Activated naive CD4-positive, alpha-beta T cell treated with anti-CD3 and anti-CD28 coated beads for 36 hours (primary cell): ENCODE measurements at regions not wholly inside any gene's neighbourhood (a gene's known extent, or its start where the extent isn't known, plus 50 kb on each side); places are given as distances from the start of the nearest gene placed in this dataset.
"Not testable (repeated sequence)": the region's sequence is repeated elsewhere in the genome, so short reads cannot be mapped to it uniquely, and the experiment has no call there.

Experiments used
- CTCF ChIA-PET: fragments of 350-600 bp; sonication (Branson Sonifier 250); formaldehyde crosslinking; loops from one replicate; lab custom pipeline; 2021; ENCODE audit warnings: antibody characterized with exemption; lab: Charles Lee
- DNase-seq: peaks from one replicate; pipeline ENCODE4 v3.0.0-alpha.2; 2020
- H3K27ac Mint-ChIP-seq: one replicate; pipeline ENCODE4 v1.8.0; 2021; ENCODE audit warnings: mild to moderate bottlenecking, mixed read lengths
- H3K27me3 Mint-ChIP-seq: one replicate; pipeline ENCODE4 v1.8.0; 2021; ENCODE audit warnings: low read depth, mixed read lengths
- H3K36me3 Mint-ChIP-seq: one replicate; pipeline ENCODE4 v1.8.0; 2021; ENCODE audit warnings: low read depth, mixed read lengths
- H3K4me1 Mint-ChIP-seq: one replicate; pipeline ENCODE4 v1.8.0; 2021; ENCODE audit warnings: low read depth, mixed read lengths
- H3K4me3 Mint-ChIP-seq: one replicate; pipeline ENCODE4 v1.8.0; 2021; ENCODE audit warnings: mild to moderate bottlenecking, moderate library complexity, mixed read lengths
- H3K9me3 Mint-ChIP-seq: one replicate; pipeline ENCODE4 v1.8.0; 2021; ENCODE audit warnings: mixed read lengths
- intact Hi-C: fragments of 100-400 bp; cut with micrococcal nuclease; formaldehyde crosslinking; loops from one replicate; pipeline ENCODE4 v1.15.1; 2023

DNA sequence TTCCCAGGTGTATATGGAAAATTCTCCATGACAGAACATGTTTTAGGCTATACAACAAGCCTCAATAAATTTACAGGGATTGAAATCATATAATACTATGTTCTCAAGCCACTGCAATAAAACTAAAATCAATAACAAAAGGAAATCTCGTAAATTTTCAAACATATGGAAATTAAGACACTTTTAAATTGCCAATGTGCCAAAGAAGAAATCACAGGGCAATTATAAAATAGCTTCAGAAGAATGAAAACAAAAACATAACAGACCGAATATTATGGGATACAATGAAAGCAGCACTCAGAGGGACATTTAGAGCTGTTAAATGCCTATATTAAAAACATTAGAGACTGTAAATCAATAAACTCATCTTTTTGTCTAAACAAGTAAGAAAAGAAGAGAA, 555.7 kb upstream of the B3GAT1 start:
- peaks cover 37% of the 10 kb centered on the region for H3K27me3 Mint-ChIP-seq

DNA sequence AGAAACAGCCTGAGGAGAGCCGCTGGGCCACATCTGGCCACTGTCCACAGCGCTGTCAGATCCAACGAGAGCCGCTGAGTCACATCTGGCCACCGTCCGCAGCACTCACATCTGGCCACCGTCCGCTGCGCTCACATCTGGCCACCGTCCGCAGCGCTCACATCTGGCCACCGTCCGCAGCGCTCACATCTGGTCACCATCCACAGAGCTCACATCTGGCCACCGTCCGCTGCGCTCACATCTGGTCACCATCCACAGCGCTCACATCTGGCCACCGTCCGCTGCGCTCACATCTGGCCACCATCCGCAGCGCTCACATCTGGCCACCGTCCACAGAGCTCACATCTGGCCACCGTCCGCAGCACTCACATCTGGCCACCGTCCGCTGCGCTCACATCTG, 549.3 kb upstream of the B3GAT1 start:
- H3K4me1 Mint-ChIP-seq, H3K4me3 Mint-ChIP-seq, DNase-seq, H3K27ac Mint-ChIP-seq, CTCF ChIA-PET, H3K27me3 Mint-ChIP-seq, H3K9me3 Mint-ChIP-seq, intact Hi-C loops, H3K36me3 Mint-ChIP-seq: not testable (repeated sequence)

More for the DNA sequence above, 555.7 kb upstream of the B3GAT1 start:
- Mint-ChIP-seq H3K9me3 (peaks cover 1% of the 10 kb centered on the region), H3K4me3 (no peak overlapping the region), H3K36me3 (no peaks in the 10 kb centered on the region), H3K4me1 (no peaks in the 10 kb centered on the region), H3K27ac (no peak overlapping the region)
- no peak for DNase-seq
- CTCF ChIA-PET, result no interaction called here
- intact Hi-C loops, result no loop called here

- H3K36me3 Mint-ChIP-seq, result no peaks in the 10 kb centered on the region
- H3K4me1 Mint-ChIP-seq, result no peaks in the 10 kb centered on the region
- H3K9me3 Mint-ChIP-seq, result no peaks in the 10 kb centered on the region
- no peak for DNase-seq
- peaks cover 9% of the 10 kb centered on the region for H3K27me3 Mint-ChIP-seq
- CTCF ChIA-PET, result interaction anchor here (1.7 kb wide), 1 partner anchor 90 kb away, joined by 5 read pairs; no protein-coding TSS in a partner anchor
- intact Hi-C loops, result no loop called here
- no peak overlapping the region for H3K4me3 Mint-ChIP-seq
- no peak overlapping the region for H3K27ac Mint-ChIP-seq
These were observed 546.8 kb upstream of the B3GAT1 start for GRCh38 chr11:134958870-134959269.

- H3K27me3 Mint-ChIP-seq, result peaks cover 8% of the 10 kb centered on the region
These were observed 546.2 kb upstream of the B3GAT1 start for GRCh38 chr11:134958336-134958640.

DNA sequence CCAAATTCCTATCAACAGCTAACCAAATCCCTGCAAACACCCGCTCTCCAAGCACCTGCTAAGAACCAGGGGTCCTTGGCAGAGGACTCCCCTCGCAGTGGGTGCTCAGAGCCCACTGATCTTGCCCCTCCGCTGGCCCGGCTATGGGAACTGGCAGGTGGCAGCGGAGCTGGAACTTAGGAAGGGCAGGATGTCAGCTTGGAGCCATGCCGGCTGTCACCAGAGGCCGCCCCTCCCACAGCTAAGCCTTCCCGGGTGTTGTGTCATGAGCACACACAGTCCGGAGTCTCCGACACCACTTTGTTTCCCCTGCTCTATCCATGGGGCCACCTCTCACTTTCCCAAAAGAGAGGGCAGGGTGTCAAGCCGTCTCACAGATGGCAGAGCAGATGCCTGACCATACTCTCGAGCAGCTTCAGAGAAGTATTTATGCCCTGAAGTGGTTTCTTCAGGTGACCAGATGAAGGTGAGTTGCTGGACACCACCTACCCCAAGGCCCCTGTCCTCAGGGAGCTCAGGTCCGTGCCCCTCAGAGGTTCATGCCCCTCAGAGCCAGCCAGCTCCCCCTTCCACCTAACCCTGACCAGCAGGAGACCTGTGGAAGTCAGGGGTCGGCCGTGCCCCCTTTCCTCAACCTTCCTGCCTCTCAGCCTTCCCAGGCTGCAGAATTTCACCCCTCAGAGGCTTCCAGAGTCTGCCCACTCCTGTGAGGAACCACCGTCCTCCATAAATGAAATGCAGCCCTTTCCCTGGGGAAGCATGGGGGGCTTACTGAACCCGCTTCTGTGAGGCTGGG, 545.7 kb upstream of the B3GAT1 start:
- no peaks in the 10 kb centered on the region for H3K9me3 Mint-ChIP-seq
- CTCF ChIA-PET, result interaction anchor here (0.6 to 1.7 kb wide), 2 partner anchors 22 to 89 kb away, joined by 3 to 5 read pairs; no protein-coding TSS in a partner anchor
- no peak overlapping the region for H3K27ac Mint-ChIP-seq

More at GRCh38 chr11:134958336-134958640, 546.2 kb upstream of the B3GAT1 start:
- no peaks in the 10 kb centered on the region for H3K4me1 Mint-ChIP-seq
- CTCF ChIA-PET, result interaction anchor here (0.6 to 1.7 kb wide), 2 partner anchors 23 to 90 kb away, joined by 3 to 5 read pairs; no protein-coding TSS in a partner anchor
- no peaks in the 10 kb centered on the region for H3K9me3 Mint-ChIP-seq
- intact Hi-C loops, result no loop called here
- no peak overlapping the region for H3K27ac Mint-ChIP-seq
- DNase-seq, result no peak
- no peaks in the 10 kb centered on the region for H3K36me3 Mint-ChIP-seq
- H3K4me3 Mint-ChIP-seq, result no peak overlapping the region

DNA sequence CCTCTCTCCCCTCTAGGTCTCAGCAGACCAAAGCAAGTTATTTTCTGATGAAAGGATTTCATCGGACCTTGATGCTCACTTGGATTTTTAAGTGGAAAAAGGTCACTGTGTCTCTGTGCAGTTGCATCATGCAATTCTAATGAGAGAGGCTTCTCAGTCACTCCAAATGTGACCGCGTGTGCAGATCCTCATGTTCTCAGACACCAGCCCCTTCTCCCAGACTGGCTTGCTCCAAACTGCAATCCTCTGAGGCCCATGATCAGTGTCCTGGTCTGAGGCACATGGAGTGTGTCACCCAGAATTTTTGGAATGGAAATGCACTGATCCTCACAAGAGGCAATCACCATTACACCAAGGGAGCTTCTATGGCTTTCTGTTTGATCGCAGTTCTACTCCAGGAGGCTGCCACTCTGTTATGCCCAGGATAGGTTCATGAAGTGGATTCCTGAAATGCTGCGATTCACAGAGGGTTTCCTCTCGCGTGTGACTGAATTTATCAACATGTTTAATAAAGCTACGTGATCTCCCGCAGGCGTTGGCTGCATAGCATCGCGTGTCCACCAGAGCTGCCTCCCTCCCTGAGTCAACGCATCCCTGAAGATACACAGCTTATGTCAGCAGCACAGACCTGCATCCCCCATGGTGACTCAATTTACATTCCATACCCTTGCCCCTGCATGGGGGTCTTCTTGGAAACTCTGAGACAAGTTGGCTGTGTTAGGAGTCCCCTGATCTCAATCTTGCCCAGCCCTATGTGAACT, 544.6 kb upstream of the B3GAT1 start:
- CTCF ChIA-PET, result no interaction called here
- no peak for DNase-seq
- no peak overlapping the region for H3K27ac Mint-ChIP-seq
- H3K36me3 Mint-ChIP-seq, result no peaks in the 10 kb centered on the region
- H3K27me3 Mint-ChIP-seq, result peaks cover 14% of the 10 kb centered on the region
- intact Hi-C loops, result no loop called here
- H3K9me3 Mint-ChIP-seq, result no peaks in the 10 kb centered on the region
- H3K4me1 Mint-ChIP-seq, result no peaks in the 10 kb centered on the region
- H3K4me3 Mint-ChIP-seq, result no peak overlapping the region

More for the DNA sequence above, 545.7 kb upstream of the B3GAT1 start:
- intact Hi-C loops, result no loop called here
- no peaks in the 10 kb centered on the region for H3K36me3 Mint-ChIP-seq
- no peak for DNase-seq
- peaks cover 14% of the 10 kb centered on the region for H3K27me3 Mint-ChIP-seq
- H3K4me3 Mint-ChIP-seq, result no peak overlapping the region
- no peaks in the 10 kb centered on the region for H3K4me1 Mint-ChIP-seq

DNA sequence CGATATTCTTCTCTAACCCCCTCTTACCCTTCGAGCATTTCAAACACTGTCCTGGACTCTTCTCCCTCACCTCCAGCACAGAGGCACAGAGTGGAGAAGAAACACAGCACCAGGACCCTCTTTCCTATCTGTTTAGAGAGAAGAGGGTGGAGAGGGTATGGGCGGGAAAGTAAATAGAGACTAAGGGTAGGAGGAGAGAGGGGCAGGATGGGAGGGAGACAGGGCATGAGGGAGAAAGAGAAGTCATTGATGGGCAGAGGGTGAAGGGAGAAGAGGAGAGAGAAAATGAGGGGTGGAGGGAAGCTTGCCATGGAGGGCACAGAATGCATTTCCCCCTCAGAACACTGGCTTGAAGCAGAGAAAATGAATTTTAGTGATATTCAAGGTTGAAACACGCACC, 543.9 kb upstream of the B3GAT1 start:
- H3K27me3 Mint-ChIP-seq, result peaks cover 18% of the 10 kb centered on the region
- H3K4me1 Mint-ChIP-seq, H3K36me3 Mint-ChIP-seq, DNase-seq, H3K4me3 Mint-ChIP-seq, H3K27ac Mint-ChIP-seq, H3K9me3 Mint-ChIP-seq, intact Hi-C loops, CTCF ChIA-PET: not testable (repeated sequence)

DNA sequence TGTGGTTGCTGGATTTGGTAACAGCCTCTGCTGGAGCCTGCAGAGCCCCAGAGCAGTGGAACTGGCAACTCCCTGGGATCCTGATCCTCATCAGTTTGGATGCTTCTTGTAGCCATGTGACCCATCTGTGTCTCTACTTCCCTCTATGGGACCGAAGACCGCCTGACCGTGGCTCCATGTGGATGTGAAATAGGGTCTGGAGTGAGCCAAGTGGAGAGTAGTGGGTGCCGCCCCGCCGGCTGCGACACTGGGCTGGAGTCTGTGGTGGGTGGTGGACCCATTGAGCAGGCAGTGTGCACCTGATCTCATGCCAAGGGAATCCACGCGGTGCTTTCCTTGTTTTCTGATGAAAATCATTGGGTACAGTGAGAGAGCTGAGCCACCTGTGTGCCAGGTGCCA, 543.2 kb upstream of the B3GAT1 start:
- peaks cover 18% of the 10 kb centered on the region for H3K27me3 Mint-ChIP-seq
- no peak for DNase-seq
- CTCF ChIA-PET, result no interaction called here
- H3K4me1 Mint-ChIP-seq, result no peaks in the 10 kb centered on the region
- H3K4me3 Mint-ChIP-seq, result no peak overlapping the region
- H3K9me3 Mint-ChIP-seq, result no peaks in the 10 kb centered on the region
- no peak overlapping the region for H3K27ac Mint-ChIP-seq
- intact Hi-C loops, result no loop called here
- no peaks in the 10 kb centered on the region for H3K36me3 Mint-ChIP-seq

DNA sequence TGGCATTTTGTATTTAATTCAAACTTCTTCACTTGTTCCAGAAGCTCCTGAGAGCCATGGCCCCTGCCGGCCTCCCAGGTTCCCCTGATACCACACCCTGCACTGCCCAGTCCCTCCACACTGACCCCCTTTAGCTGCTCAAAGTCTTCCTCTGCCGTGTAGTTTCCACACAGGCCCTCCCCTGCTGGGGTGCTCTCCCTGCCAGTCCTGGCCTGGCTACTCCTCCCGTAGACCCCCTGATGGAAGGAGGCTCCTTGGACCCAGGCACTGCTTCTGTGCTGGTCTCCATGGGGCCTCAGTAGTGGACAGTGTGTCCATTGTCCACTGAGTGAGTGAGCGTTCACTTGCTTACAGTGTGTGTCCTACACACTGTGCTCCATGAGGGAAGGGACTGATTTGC, 542.4 kb upstream of the B3GAT1 start:
- H3K4me3 Mint-ChIP-seq, H3K4me1 Mint-ChIP-seq, H3K9me3 Mint-ChIP-seq, CTCF ChIA-PET, H3K36me3 Mint-ChIP-seq, intact Hi-C loops, H3K27ac Mint-ChIP-seq, DNase-seq: not testable (repeated sequence)
- H3K27me3 Mint-ChIP-seq, result peaks cover 18% of the 10 kb centered on the region

- DNase-seq, H3K4me3 Mint-ChIP-seq, H3K9me3 Mint-ChIP-seq, intact Hi-C loops, CTCF ChIA-PET, H3K27ac Mint-ChIP-seq, H3K4me1 Mint-ChIP-seq, H3K36me3 Mint-ChIP-seq: not testable (repeated sequence)
- peaks cover 18% of the 10 kb centered on the region for H3K27me3 Mint-ChIP-seq
These were observed 541.5 kb upstream of the B3GAT1 start for GRCh38 chr11:134953417-134953970.

- Mint-ChIP-seq H3K27ac (no peak overlapping the region), H3K36me3 (no peaks in the 10 kb centered on the region), H3K9me3 (no peaks in the 10 kb centered on the region), H3K4me1 (no peaks in the 10 kb centered on the region), H3K4me3 (no peak overlapping the region), H3K27me3 (peaks cover 20% of the 10 kb centered on the region)
- no peak for DNase-seq
- intact Hi-C loops, result no loop called here
- CTCF ChIA-PET, result no interaction called here
These were observed 539.3 kb upstream of the B3GAT1 start for GRCh38 chr11:134951305-134951700.

- Mint-ChIP-seq H3K27ac (no peak overlapping the region), H3K27me3 (peaks cover 21% of the 10 kb centered on the region), H3K9me3 (no peaks in the 10 kb centered on the region), H3K4me3 (no peak overlapping the region), H3K4me1 (no peaks in the 10 kb centered on the region), H3K36me3 (no peaks in the 10 kb centered on the region)
- DNase-seq, result no peak
- CTCF ChIA-PET, result no interaction called here
- intact Hi-C loops, result no loop called here
These were observed 538.8 kb upstream of the B3GAT1 start for GRCh38 chr11:134950692-134951304.
